ENCODE measurements at regions not wholly inside any gene's neighbourhood (a gene's known extent, or its start where the extent isn't known, plus 50 kb on each side); places are given as distances from the start of the nearest gene placed in this dataset.

DNA sequence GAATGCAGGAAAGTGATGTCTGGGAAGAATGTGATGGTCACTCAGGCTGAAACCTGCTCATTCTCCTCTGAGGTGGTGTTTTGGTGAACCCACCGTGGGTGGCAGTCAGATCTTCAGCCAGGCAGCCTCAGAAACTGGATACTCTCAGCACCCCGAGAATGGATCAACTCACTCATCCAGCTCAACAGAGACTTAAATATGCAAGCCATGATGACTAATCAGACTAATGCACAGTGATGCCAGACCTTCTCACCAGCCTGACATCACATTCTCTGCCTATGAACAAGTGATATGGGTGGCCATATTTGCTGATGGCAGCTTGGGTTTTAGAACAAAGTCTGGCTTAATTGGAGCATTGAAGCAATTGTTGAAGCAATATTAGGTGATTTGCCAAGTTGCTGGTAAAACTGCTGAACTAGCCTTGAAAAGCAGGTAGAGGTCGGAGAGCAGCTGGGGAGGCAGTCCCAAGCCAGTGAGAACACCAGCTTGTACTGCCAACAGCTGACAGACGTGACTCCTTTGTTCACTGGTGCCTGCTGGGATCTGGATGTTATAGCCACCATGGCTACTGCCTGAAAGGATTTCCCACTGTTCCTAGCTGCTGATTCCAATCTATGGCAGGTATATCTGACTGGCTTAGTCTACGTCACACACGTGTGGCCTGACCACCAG lies 608.1 kb downstream of the MID1IP1 start:
- no peak overlapping the region for H3K27ac ChIP-seq
- TF ChIP-seq, protein P1, sequence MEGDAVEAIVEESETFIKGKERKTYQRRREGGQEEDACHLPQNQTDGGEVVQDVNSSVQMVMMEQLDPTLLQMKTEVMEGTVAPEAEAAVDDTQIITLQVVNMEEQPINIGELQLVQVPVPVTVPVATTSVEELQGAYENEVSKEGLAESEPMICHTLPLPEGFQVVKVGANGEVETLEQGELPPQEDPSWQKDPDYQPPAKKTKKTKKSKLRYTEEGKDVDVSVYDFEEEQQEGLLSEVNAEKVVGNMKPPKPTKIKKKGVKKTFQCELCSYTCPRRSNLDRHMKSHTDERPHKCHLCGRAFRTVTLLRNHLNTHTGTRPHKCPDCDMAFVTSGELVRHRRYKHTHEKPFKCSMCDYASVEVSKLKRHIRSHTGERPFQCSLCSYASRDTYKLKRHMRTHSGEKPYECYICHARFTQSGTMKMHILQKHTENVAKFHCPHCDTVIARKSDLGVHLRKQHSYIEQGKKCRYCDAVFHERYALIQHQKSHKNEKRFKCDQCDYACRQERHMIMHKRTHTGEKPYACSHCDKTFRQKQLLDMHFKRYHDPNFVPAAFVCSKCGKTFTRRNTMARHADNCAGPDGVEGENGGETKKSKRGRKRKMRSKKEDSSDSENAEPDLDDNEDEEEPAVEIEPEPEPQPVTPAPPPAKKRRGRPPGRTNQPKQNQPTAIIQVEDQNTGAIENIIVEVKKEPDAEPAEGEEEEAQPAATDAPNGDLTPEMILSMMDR (conservative IDR thresholded peaks at IDR 0.05): no peak

DNA sequence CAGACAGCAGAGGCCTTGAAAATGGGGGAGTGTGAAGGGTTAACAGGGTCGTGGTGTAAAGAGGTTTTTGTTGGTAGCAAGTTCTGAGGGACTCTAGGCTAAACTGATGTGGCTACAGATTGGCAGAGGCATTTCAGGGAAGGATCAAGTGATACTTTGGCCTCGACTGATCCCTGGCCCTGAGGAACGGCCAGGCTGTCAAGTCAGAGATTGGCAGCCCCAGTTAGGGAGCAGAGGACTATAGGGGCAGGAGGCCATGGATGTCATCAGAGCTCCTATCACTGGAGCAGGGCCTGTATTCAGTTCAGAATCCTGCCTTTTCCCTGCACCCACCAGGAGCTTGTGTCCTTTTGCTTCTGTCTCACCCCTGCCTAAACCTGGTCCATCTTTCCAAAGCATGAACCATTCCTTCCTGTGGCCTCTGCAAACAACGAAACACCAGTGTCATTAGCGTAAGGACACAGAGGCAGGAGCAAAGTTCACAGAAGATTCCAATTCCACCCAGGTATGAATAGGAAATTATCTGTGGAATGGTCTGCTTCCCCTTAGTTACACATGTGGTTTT lies 613.1 kb downstream of the MID1IP1 start:
- no peak overlapping the region for H3K27ac ChIP-seq
- TF ChIP-seq, protein P1 (conservative IDR thresholded peaks at IDR 0.05): no peak

DNA sequence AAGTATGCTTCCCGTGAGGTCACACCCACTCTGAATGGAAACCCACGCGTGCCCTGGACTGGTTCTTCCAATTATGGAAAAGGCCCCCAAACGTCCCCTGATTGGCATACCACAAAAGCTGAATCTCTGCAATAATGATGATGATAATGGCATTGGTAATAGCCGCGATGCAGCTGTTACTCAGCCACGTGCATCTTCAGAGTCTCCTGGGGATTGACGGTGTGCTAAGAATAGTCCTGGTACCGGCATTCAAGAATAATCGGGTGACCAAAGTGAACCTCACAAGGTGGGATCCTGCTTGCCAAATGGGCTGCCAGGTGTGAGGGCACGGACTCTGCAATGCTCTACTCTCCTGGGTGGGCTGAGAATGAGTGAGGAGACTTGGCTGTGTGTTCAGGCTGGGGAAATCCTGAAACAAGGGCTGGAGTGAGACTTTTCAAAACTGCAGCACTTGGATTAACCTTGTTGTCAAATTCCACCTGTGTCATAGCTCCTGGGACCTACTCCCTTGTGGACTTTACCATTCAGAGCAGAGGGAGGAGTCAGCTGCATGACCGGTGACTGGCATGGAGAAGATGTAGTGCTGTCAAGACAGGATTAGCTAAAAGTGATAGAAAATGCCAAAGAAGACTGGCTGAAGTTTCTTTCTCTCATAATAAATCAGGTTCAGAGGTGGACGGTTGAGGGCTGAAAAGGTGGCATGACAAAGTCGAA lies 615.4 kb downstream of the MID1IP1 start:
- H3K27ac ChIP-seq: no peak overlapping the region
- TF ChIP-seq, protein P1 (conservative IDR thresholded peaks at IDR 0.05): no peak

DNA sequence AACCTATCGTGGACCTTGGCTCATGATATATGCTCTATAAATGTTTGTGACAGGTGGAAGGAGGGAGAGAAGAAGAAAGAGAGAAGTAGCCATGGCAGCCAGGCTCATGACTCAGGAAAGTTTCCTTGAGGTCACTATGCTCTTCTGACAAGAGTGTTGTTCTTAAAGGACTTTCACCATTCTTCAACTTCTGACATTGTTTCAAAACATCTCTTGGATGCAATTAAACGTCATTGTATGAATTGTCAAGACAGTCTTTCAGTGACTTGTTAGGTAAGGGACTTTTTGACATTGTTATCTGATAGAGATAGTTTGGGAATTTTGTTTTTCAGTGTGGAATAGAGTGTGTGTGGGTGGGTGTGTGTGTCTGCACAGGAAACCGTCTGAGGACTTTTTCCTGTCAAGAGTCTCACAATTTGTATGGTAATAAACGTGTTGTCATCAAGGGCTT lies 617.0 kb downstream of the MID1IP1 start:
- no peak overlapping the region for H3K27ac ChIP-seq
- TF ChIP-seq, protein P1 (conservative IDR thresholded peaks at IDR 0.05): no peak

DNA sequence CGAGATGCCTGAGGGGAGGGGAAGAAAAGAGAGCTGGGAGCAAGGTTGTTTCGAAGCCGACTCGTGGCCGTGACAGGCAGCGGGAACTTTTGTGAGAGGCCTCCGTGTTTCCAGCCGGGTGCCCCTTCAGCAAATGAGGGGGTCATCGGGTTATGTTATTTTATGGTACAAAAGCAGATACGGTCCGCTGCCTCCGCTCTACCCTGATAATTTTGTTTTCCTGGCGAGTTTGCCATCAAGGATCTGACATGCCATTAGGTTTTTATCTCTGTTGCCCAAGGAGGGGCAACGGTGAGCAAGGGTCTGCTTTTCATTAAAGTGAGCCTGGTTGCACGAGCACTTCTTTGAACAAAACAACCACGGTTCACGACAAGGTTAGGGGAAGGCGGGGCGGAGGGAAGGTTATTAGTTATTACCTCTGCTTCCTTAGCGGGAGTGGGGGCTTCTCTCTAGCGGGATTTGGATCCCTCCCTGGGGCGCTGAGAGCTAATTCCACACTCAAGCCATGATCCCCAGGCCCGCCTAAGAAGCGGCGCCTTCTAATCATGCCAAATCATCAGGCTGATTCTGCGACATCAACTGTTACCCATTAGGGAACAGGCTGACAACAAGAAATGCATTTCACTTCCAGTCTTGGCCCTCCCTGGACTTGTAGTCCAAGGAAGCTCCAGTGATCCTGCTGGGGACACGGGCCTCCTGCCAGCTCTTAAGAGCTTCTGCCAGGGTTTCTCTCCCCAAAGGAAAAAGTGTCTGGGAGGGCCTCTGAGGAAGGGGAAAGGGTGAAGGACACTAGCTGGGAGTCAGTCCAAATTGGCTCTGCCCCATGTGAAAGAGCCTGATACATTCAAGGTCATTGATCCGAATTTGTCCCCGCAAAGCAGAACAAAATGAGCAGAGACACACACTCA lies 617.7 kb downstream of the MID1IP1 start:
- TF ChIP-seq, protein P1 (conservative IDR thresholded peaks at IDR 0.05): no peak
- H3K27ac ChIP-seq: no peak overlapping the region

DNA sequence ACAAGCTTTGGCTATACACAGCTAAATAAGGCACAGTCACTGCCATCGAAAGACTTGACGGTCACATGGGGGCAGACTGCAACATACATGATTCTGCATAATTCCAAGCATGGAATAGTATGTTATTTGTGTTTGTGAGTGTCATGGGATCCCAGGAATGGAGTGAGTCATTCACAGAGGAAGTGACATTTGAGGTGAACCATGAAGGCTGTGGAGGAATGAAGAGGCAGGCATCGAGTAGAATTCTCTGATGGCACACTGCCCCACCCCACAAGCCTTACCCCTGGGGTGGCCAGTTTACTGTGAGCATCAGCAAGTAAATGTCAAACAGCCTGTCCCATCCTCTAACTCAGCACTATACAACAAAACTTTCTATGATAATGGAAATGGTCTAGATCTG lies 619.7 kb downstream of the MID1IP1 start:
- TF ChIP-seq, protein P1 (conservative IDR thresholded peaks at IDR 0.05): no peak
- H3K27ac ChIP-seq: no peak overlapping the region

All from VCaP (cell line).